ENCODE measurements at regions not wholly inside any gene's neighbourhood (a gene's known extent, or its start where the extent isn't known, plus 50 kb on each side); places are given as distances from the start of the nearest gene placed in this dataset.

DNA sequence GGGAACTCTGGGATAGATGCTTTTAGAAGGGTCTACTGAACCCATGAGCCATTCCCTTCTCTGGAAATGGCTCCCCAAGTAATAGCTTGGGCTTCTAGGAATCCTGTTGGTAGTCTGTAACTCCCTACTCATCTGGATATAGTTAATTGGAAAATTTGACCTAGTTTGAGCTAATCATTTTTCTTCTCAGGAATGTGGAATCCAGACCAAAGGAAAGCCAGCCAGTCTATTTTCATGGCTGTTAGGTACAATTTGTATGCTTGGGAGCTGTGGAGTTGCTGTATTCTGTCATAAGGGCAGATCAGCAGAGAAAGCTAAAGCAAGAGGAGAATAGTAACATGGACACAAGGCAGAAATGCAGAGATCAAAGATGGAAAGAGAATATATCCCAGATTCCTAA, 71.6 kb upstream of the C1GALT1 start:
- no peak for TF ChIP-seq EZH2phosphoT487 (IDR thresholded peaks at IDR 0.05; ENCODE audit: low read depth)
- TF ChIP-seq, protein P1, sequence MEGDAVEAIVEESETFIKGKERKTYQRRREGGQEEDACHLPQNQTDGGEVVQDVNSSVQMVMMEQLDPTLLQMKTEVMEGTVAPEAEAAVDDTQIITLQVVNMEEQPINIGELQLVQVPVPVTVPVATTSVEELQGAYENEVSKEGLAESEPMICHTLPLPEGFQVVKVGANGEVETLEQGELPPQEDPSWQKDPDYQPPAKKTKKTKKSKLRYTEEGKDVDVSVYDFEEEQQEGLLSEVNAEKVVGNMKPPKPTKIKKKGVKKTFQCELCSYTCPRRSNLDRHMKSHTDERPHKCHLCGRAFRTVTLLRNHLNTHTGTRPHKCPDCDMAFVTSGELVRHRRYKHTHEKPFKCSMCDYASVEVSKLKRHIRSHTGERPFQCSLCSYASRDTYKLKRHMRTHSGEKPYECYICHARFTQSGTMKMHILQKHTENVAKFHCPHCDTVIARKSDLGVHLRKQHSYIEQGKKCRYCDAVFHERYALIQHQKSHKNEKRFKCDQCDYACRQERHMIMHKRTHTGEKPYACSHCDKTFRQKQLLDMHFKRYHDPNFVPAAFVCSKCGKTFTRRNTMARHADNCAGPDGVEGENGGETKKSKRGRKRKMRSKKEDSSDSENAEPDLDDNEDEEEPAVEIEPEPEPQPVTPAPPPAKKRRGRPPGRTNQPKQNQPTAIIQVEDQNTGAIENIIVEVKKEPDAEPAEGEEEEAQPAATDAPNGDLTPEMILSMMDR (IDR thresholded peaks at IDR 0.05; ENCODE audit: low read depth, low read length) = no peak
- Histone ChIP-seq H3K79me2 (ENCODE audit: low read length) (no peaks in the 10 kb centered on the region), H3K4me1 (ENCODE audit: low read length) (no peaks in the 10 kb centered on the region), H3K4me2 (ENCODE audit: low read length) (no peak overlapping the region), H3K36me3 (replicated peaks; ENCODE audit: low read depth, low read length) (no peaks in the 10 kb centered on the region), H3K4me3 (ENCODE audit: low read length) (no peak overlapping the region), H3K27me3 (ENCODE audit: low read depth, low read length) (no peaks in the 10 kb centered on the region), H3K9me3 (ENCODE audit: insufficient read depth, low read length) (no peaks in the 10 kb centered on the region), H2AFZ (ENCODE audit: low read depth, low read length) (no peak overlapping the region), H3K9ac (ENCODE audit: low read length) (no peak overlapping the region), H4K20me1 (ENCODE audit: insufficient read depth, low read length) (no peaks in the 10 kb centered on the region), H3K27ac (ENCODE audit: low read length) (no peak overlapping the region)

DNA sequence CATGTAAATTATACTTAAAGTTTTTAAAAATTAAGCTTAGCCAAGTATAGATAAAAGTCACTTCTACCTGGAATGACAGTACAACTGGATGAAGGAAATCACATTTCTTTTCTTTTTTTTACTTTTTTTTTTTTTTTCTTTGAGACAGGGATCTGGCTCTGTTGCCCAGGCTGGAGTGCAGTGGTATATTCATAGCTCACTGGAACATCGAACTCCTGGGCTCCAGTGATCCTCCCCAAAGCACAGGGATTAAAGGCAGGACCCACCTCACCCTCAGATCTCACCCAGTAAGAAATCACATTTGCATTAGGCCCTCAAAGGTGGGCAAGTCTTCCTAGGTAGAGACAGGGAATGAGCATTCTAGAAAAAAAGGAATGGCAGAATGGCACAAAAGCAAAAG, 69.5 kb upstream of the C1GALT1 start:
- H3K9me3 ChIP-seq (ENCODE audit: insufficient read depth, low read length) = no peaks in the 10 kb centered on the region
- H3K36me3 ChIP-seq (replicated peaks; ENCODE audit: low read depth, low read length) = no peaks in the 10 kb centered on the region
- no peaks in the 10 kb centered on the region for H3K4me1 ChIP-seq (ENCODE audit: low read length)
- no peaks in the 10 kb centered on the region for H3K79me2 ChIP-seq (ENCODE audit: low read length)
- H3K27ac ChIP-seq (ENCODE audit: low read length) = no peak overlapping the region
- TF ChIP-seq, protein P1 (IDR thresholded peaks at IDR 0.05; ENCODE audit: low read depth, low read length) = no peak
- no peak for TF ChIP-seq EZH2phosphoT487 (IDR thresholded peaks at IDR 0.05; ENCODE audit: low read depth)
- no peak overlapping the region for H3K4me3 ChIP-seq (ENCODE audit: low read length)
- no peak overlapping the region for H3K4me2 ChIP-seq (ENCODE audit: low read length)
- H4K20me1 ChIP-seq (ENCODE audit: insufficient read depth, low read length) = no peaks in the 10 kb centered on the region
- H3K9ac ChIP-seq (ENCODE audit: low read length) = no peak overlapping the region
- no peaks in the 10 kb centered on the region for H3K27me3 ChIP-seq (ENCODE audit: low read depth, low read length)
- no peak overlapping the region for H2AFZ ChIP-seq (ENCODE audit: low read depth, low read length)

DNA sequence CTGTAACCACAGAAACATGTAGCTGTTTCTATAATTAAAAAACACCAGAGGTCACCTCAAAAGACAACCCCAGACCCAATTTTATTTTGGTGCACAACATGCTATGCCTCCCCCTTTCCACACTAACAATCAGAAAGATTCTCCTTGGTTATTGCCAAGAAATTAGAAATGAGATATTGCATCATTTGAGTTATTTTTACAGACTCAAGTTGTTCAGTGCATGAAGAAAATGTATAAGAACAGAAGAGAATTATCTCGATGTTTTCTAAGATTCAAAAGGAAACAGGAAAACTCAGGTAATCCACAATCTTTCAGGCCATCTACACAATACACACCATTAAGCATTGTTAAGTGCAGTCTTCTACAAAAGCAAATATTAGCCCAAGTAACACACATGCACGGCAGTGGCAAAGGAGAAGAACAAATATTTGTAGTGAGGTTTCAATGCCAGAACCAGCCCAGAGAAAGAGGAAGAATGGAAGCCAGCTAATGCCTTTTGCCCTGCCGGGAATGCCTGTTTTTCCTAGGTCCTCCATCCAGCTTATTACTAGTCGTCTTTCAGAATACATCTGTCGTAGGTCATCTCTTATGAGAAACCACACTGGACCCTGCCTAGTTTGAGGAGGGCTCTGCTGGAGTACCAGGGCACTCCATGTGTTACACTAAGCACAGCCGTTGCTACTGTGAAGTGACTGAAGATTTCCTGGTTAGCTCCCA, 67.6 kb upstream of the C1GALT1 start:
- Histone ChIP-seq H2AFZ (ENCODE audit: low read depth, low read length) (no peak overlapping the region), H3K4me2 (ENCODE audit: low read length) (no peak overlapping the region)
- no peak for TF ChIP-seq EZH2phosphoT487 (IDR thresholded peaks at IDR 0.05; ENCODE audit: low read depth)
- TF ChIP-seq, protein P1 (IDR thresholded peaks at IDR 0.05; ENCODE audit: low read depth, low read length) = no peak

DNA sequence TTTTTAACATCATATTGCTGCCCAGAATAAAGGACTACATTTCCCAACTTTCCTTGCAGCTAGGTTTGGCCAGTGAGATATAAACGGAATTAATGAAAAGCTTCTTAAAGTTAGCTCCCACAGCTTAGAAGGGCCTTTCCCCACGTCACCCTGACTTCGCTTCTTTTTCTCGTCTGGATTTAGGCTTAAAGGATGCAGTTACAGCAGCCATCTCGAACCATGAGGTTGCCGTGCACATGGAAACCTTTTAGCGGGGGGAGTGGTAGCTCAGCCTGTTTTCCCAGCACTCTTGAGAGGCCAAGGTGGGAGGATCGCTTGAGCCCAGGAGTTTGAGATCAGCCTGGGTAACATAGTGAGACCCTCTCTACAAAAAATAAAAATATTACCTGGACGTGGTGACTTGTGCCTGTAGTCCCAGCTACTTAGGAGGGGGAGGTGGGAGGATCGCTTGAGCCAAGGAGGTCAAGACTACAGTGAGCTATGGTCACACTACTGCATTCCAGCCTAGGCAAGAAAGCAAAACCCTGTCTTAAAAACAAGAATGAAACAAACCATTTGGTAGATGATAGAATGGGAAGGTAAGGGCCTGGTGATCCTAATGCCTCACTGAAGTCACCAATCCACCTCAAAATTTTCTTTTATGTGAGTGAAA, 64.3 kb upstream of the C1GALT1 start:
- Histone ChIP-seq H3K27ac (ENCODE audit: low read length) (no peak overlapping the region), H3K4me2 (ENCODE audit: low read length) (no peak overlapping the region), H3K9ac (ENCODE audit: low read length) (no peak overlapping the region), H3K36me3 (replicated peaks; ENCODE audit: low read depth, low read length) (no peaks in the 10 kb centered on the region), H3K27me3 (ENCODE audit: low read depth, low read length) (no peaks in the 10 kb centered on the region), H3K79me2 (ENCODE audit: low read length) (no peaks in the 10 kb centered on the region), H3K9me3 (ENCODE audit: insufficient read depth, low read length) (no peaks in the 10 kb centered on the region), H3K4me1 (ENCODE audit: low read length) (no peaks in the 10 kb centered on the region), H4K20me1 (ENCODE audit: insufficient read depth, low read length) (no peaks in the 10 kb centered on the region), H2AFZ (ENCODE audit: low read depth, low read length) (no peak overlapping the region), H3K4me3 (ENCODE audit: low read length) (no peak overlapping the region)
- TF ChIP-seq, protein P1 (IDR thresholded peaks at IDR 0.05; ENCODE audit: low read depth, low read length) = no peak
- TF ChIP-seq EZH2phosphoT487 (IDR thresholded peaks at IDR 0.05; ENCODE audit: low read depth) = no peak

More for the DNA sequence above, 67.6 kb upstream of the C1GALT1 start:
- no peaks in the 10 kb centered on the region for H4K20me1 ChIP-seq (ENCODE audit: insufficient read depth, low read length)
- H3K27ac ChIP-seq (ENCODE audit: low read length) = no peak overlapping the region
- H3K4me1 ChIP-seq (ENCODE audit: low read length) = no peaks in the 10 kb centered on the region
- no peaks in the 10 kb centered on the region for H3K79me2 ChIP-seq (ENCODE audit: low read length)
- no peaks in the 10 kb centered on the region for H3K27me3 ChIP-seq (ENCODE audit: low read depth, low read length)
- H3K9me3 ChIP-seq (ENCODE audit: insufficient read depth, low read length) = no peaks in the 10 kb centered on the region
- no peak overlapping the region for H3K4me3 ChIP-seq (ENCODE audit: low read length)
- no peak overlapping the region for H3K9ac ChIP-seq (ENCODE audit: low read length)
- no peaks in the 10 kb centered on the region for H3K36me3 ChIP-seq (replicated peaks; ENCODE audit: low read depth, low read length)

Data from OCI-LY3 (cell line).